ENCODE measurements at regions not wholly inside any gene's neighbourhood (a gene's known extent, or its start where the extent isn't known, plus 50 kb on each side); places are given as distances from the start of the nearest gene placed in this dataset.

GRCh38 chr1:199396456-199396855 is 631.1 kb upstream of the NR5A2 start:
- TF ChIP-seq CTCF (CRISPR knock-in tag; IDR thresholded peaks at IDR 0.05) (no peak), ZNF674 (CRISPR knock-in tag; IDR thresholded peaks at IDR 0.05; ENCODE audit: low read depth) (no peak), HNF4G (IDR thresholded peaks at IDR 0.05; ENCODE audit: borderline replicate concordance, low read depth, low read length) (no peak), HNF4G (CRISPR knock-in tag; IDR thresholded peaks at IDR 0.05; ENCODE audit: borderline replicate concordance, low read depth) (no peak), REPIN1 (CRISPR knock-in tag; IDR thresholded peaks at IDR 0.05; ENCODE audit: borderline replicate concordance, low read depth) (no peak), ZSCAN9 (CRISPR knock-in tag; IDR thresholded peaks at IDR 0.05; ENCODE audit: borderline replicate concordance) (no peak), JUND (CRISPR knock-in tag; IDR thresholded peaks at IDR 0.05) (no peak), SMAD9 (CRISPR knock-in tag; IDR thresholded peaks at IDR 0.05) (no peak)
